Caki2 (cell line): ENCODE measurements at regions not wholly inside any gene's neighbourhood (a gene's known extent, or its start where the extent isn't known, plus 50 kb on each side); places are given as distances from the start of the nearest gene placed in this dataset.
A peak's percentile ranks its signal among the peaks of the same experiment; 100 is the strongest.

Experiments
- DNase-seq: peaks from one replicate; pipeline ENCODE4 v3.0.0-alpha.2; 2015; ENCODE audit warnings: low read depth
- in situ Hi-C: cut with HindIII; loops from 2 replicates; pipeline ENCODE4 v1.10.0; 2016; ENCODE audit warnings: low sequenced_read_pairs, low pct_unique_long_range_greater_than_20kb, mixed read lengths

- in situ Hi-C loops: no loop called here
- no peak for DNase-seq
These were observed 527.2 kb downstream of the TCERG1L start for GRCh38 chr10:130784326-130784725.

- DNase-seq: no peak
- in situ Hi-C loops: no loop called here
These were observed 525.1 kb downstream of the TCERG1L start for GRCh38 chr10:130786365-130786966.

- in situ Hi-C loops: no loop called here
- DNase-seq: no peak
These were observed 524.3 kb downstream of the TCERG1L start for GRCh38 chr10:130787243-130787642.

GRCh38 chr10:130787821-130788220, 523.7 kb downstream of the TCERG1L start:
- no peak for DNase-seq
- in situ Hi-C loops: no loop called here

- DNase-seq: peak; percentile 3
These were observed 521.2 kb downstream of the TCERG1L start for GRCh38 chr10:130790339-130790738.

GRCh38 chr10:130792096-130792845, 519.2 kb downstream of the TCERG1L start:
- no peak for DNase-seq
- in situ Hi-C loops: no loop called here

More at GRCh38 chr10:130790339-130790738, 521.2 kb downstream of the TCERG1L start:
- in situ Hi-C loops: no loop called here

- in situ Hi-C loops: no loop called here
- peak; percentile 2 for DNase-seq
These were observed 515.7 kb downstream of the TCERG1L start for GRCh38 chr10:130795819-130796218.

GRCh38 chr10:130799532-130799931, 512.0 kb downstream of the TCERG1L start:
- no peak for DNase-seq
- in situ Hi-C loops: no loop called here

GRCh38 chr10:130800281-130800680, 511.2 kb downstream of the TCERG1L start:
- in situ Hi-C loops: no loop called here
- DNase-seq: no peak

- no peak for DNase-seq
- in situ Hi-C loops: no loop called here
These were observed 510.2 kb downstream of the TCERG1L start for GRCh38 chr10:130801276-130801675.

- in situ Hi-C loops: no loop called here
- no peak for DNase-seq
These were observed 509.7 kb downstream of the TCERG1L start for GRCh38 chr10:130801784-130802183.

- in situ Hi-C loops: no loop called here
- DNase-seq: no peak
These were observed 509.2 kb downstream of the TCERG1L start for GRCh38 chr10:130802301-130802700.

- in situ Hi-C loops: no loop called here
- DNase-seq: no peak
These were observed 507.2 kb downstream of the TCERG1L start for GRCh38 chr10:130804281-130804680.

GRCh38 chr10:130804778-130805634, 506.5 kb downstream of the TCERG1L start:
- in situ Hi-C loops: no loop called here

GRCh38 chr10:130805635-130806030, 505.9 kb downstream of the TCERG1L start:
- in situ Hi-C loops: no loop called here
- no peak for DNase-seq

More at GRCh38 chr10:130804778-130805634, 506.5 kb downstream of the TCERG1L start:
- DNase-seq: no peak

GRCh38 chr10:130806426-130806825, 505.1 kb downstream of the TCERG1L start:
- in situ Hi-C loops: no loop called here
- DNase-seq: no peak

- DNase-seq: no peak
- in situ Hi-C loops: no loop called here
These were observed 504.4 kb downstream of the TCERG1L start for GRCh38 chr10:130807096-130807495.

- in situ Hi-C loops: no loop called here
- DNase-seq: no peak
These were observed 503.8 kb downstream of the TCERG1L start for GRCh38 chr10:130807721-130808120.

- no peak for DNase-seq
- in situ Hi-C loops: no loop called here
These were observed 503.3 kb downstream of the TCERG1L start for GRCh38 chr10:130808243-130808642.
